ENCODE measurements at regions not wholly inside any gene's neighbourhood (a gene's known extent, or its start where the extent isn't known, plus 50 kb on each side); places are given as distances from the start of the nearest gene placed in this dataset.
"Not testable (repeated sequence)": the region's sequence is repeated elsewhere in the genome, so short reads cannot be mapped to it uniquely, and the experiment has no call there.

GRCh38 chr1:91129458-91129857, 107.6 kb upstream of the ZNF644 start:
- Mint-ChIP-seq H3K4me3 (no peak overlapping the region), H3K4me1 (ENCODE audit: low read depth) (peaks cover 2% of the 10 kb centered on the region), H3K27ac (no peak overlapping the region), H3K9me3 (ENCODE audit: low read depth) (no peaks in the 10 kb centered on the region), H3K27me3 (no peaks in the 10 kb centered on the region), H3K36me3 (no peaks in the 10 kb centered on the region)

- peaks cover 2% of the 10 kb centered on the region for H3K4me1 Mint-ChIP-seq (ENCODE audit: low read depth)
- H3K36me3 Mint-ChIP-seq = no peaks in the 10 kb centered on the region
- no peak overlapping the region for H3K4me3 Mint-ChIP-seq
- no peak overlapping the region for H3K27ac Mint-ChIP-seq
- no peaks in the 10 kb centered on the region for H3K9me3 Mint-ChIP-seq (ENCODE audit: low read depth)
- H3K27me3 Mint-ChIP-seq = no peaks in the 10 kb centered on the region
Measured at GRCh38 chr1:91129017-91129416, 107.2 kb upstream of the ZNF644 start.

- peak overlapping the region; percentile 41 for H3K27ac Mint-ChIP-seq
- H3K4me1 Mint-ChIP-seq (ENCODE audit: low read depth) = peaks cover 2% of the 10 kb centered on the region
- no peaks in the 10 kb centered on the region for H3K9me3 Mint-ChIP-seq (ENCODE audit: low read depth)
- no peak overlapping the region for H3K4me3 Mint-ChIP-seq
- no peaks in the 10 kb centered on the region for H3K27me3 Mint-ChIP-seq
- H3K36me3 Mint-ChIP-seq = no peaks in the 10 kb centered on the region
Measured at GRCh38 chr1:91124989-91125417, 103.2 kb upstream of the ZNF644 start.

GRCh38 chr1:91124290-91124985, 102.6 kb upstream of the ZNF644 start:
- Mint-ChIP-seq H3K4me1 (ENCODE audit: low read depth) (peaks cover 2% of the 10 kb centered on the region), H3K36me3 (no peaks in the 10 kb centered on the region), H3K27me3 (no peaks in the 10 kb centered on the region), H3K27ac (peak overlapping the region; percentile 41), H3K4me3 (no peak overlapping the region), H3K9me3 (ENCODE audit: low read depth) (no peaks in the 10 kb centered on the region)

- Mint-ChIP-seq H3K4me1 (ENCODE audit: low read depth) (peaks cover 2% of the 10 kb centered on the region), H3K4me3 (no peak overlapping the region), H3K27me3 (no peaks in the 10 kb centered on the region), H3K9me3 (ENCODE audit: low read depth) (no peaks in the 10 kb centered on the region), H3K36me3 (no peaks in the 10 kb centered on the region), H3K27ac (no peak overlapping the region)
Measured at GRCh38 chr1:91123773-91124172, 101.9 kb upstream of the ZNF644 start.

- H3K27ac Mint-ChIP-seq = no peak overlapping the region
- no peaks in the 10 kb centered on the region for H3K27me3 Mint-ChIP-seq
- H3K4me3 Mint-ChIP-seq = no peak overlapping the region
- H3K4me1 Mint-ChIP-seq (ENCODE audit: low read depth) = peaks cover 2% of the 10 kb centered on the region
- H3K9me3 Mint-ChIP-seq (ENCODE audit: low read depth) = no peaks in the 10 kb centered on the region
- H3K36me3 Mint-ChIP-seq = no peaks in the 10 kb centered on the region
Measured at GRCh38 chr1:91123319-91123718, 101.5 kb upstream of the ZNF644 start.

GRCh38 chr1:91122106-91122717, 100.4 kb upstream of the ZNF644 start:
- Mint-ChIP-seq H3K27me3 (no peaks in the 10 kb centered on the region), H3K4me3 (no peak overlapping the region), H3K27ac (no peak overlapping the region), H3K36me3 (no peaks in the 10 kb centered on the region), H3K4me1 (ENCODE audit: low read depth) (peaks cover 2% of the 10 kb centered on the region), H3K9me3 (ENCODE audit: low read depth) (no peaks in the 10 kb centered on the region)

- Mint-ChIP-seq H3K9me3 (ENCODE audit: low read depth) (no peaks in the 10 kb centered on the region), H3K27ac (no peak overlapping the region), H3K4me1 (ENCODE audit: low read depth) (peaks cover 2% of the 10 kb centered on the region), H3K36me3 (no peaks in the 10 kb centered on the region), H3K4me3 (no peak overlapping the region), H3K27me3 (no peaks in the 10 kb centered on the region)
Measured at GRCh38 chr1:91121366-91121765, 99.5 kb upstream of the ZNF644 start.

- Mint-ChIP-seq H3K4me1 (ENCODE audit: low read depth) (peaks cover 2% of the 10 kb centered on the region), H3K27me3 (no peaks in the 10 kb centered on the region), H3K36me3 (no peaks in the 10 kb centered on the region), H3K27ac (no peak overlapping the region), H3K9me3 (ENCODE audit: low read depth) (no peaks in the 10 kb centered on the region), H3K4me3 (no peak overlapping the region)
Measured at GRCh38 chr1:91120936-91121335, 99.1 kb upstream of the ZNF644 start.

- H3K27ac Mint-ChIP-seq = no peak overlapping the region
- H3K4me3 Mint-ChIP-seq = no peak overlapping the region
- H3K36me3 Mint-ChIP-seq = no peaks in the 10 kb centered on the region
- no peaks in the 10 kb centered on the region for H3K27me3 Mint-ChIP-seq
- no peaks in the 10 kb centered on the region for H3K9me3 Mint-ChIP-seq (ENCODE audit: low read depth)
- H3K4me1 Mint-ChIP-seq (ENCODE audit: low read depth) = peaks cover 2% of the 10 kb centered on the region
Measured at GRCh38 chr1:91120421-91120820, 98.6 kb upstream of the ZNF644 start.

- no peaks in the 10 kb centered on the region for H3K9me3 Mint-ChIP-seq (ENCODE audit: low read depth)
- H3K4me3 Mint-ChIP-seq = no peak overlapping the region
- peaks cover 5% of the 10 kb centered on the region for H3K27me3 Mint-ChIP-seq
- no peak overlapping the region for H3K27ac Mint-ChIP-seq
- peaks cover 3% of the 10 kb centered on the region for H3K36me3 Mint-ChIP-seq
- H3K4me1 Mint-ChIP-seq (ENCODE audit: low read depth) = peaks cover 10% of the 10 kb centered on the region
Measured at GRCh38 chr1:91104712-91105111, 82.9 kb upstream of the ZNF644 start.

GRCh38 chr1:91101328-91101727, 79.5 kb upstream of the ZNF644 start:
- peaks cover 3% of the 10 kb centered on the region for H3K36me3 Mint-ChIP-seq
- H3K27ac Mint-ChIP-seq = no peak overlapping the region
- no peak overlapping the region for H3K4me3 Mint-ChIP-seq
- H3K27me3 Mint-ChIP-seq = peaks cover 7% of the 10 kb centered on the region
- H3K9me3 Mint-ChIP-seq (ENCODE audit: low read depth) = no peaks in the 10 kb centered on the region
- peaks cover 10% of the 10 kb centered on the region for H3K4me1 Mint-ChIP-seq (ENCODE audit: low read depth)

- H3K36me3 Mint-ChIP-seq = peaks cover 3% of the 10 kb centered on the region
- no peak overlapping the region for H3K4me3 Mint-ChIP-seq
- peaks cover 10% of the 10 kb centered on the region for H3K4me1 Mint-ChIP-seq (ENCODE audit: low read depth)
- H3K27me3 Mint-ChIP-seq = peaks cover 7% of the 10 kb centered on the region
- H3K27ac Mint-ChIP-seq = no peak overlapping the region
- H3K9me3 Mint-ChIP-seq (ENCODE audit: low read depth) = no peaks in the 10 kb centered on the region
Measured at GRCh38 chr1:91099746-91100621, 78.1 kb upstream of the ZNF644 start.

GRCh38 chr1:91098299-91098906, 76.6 kb upstream of the ZNF644 start:
- Mint-ChIP-seq H3K27ac (no peak overlapping the region), H3K9me3 (ENCODE audit: low read depth) (no peaks in the 10 kb centered on the region), H3K4me1 (ENCODE audit: low read depth) (peaks cover 10% of the 10 kb centered on the region), H3K4me3 (no peak overlapping the region), H3K27me3 (peaks cover 7% of the 10 kb centered on the region), H3K36me3 (peaks cover 3% of the 10 kb centered on the region)

GRCh38 chr1:91095321-91095720, 73.5 kb upstream of the ZNF644 start:
- H3K4me1 Mint-ChIP-seq (ENCODE audit: low read depth); H3K9me3 Mint-ChIP-seq (ENCODE audit: low read depth); H3K4me3 Mint-ChIP-seq; H3K27ac Mint-ChIP-seq; H3K27me3 Mint-ChIP-seq; H3K36me3 Mint-ChIP-seq: not testable (repeated sequence)
